Endothelial cell of umbilical vein (primary cell): ENCODE measurements at regions not wholly inside any gene's neighbourhood (a gene's known extent, or its start where the extent isn't known, plus 50 kb on each side); places are given as distances from the start of the nearest gene placed in this dataset.

Source experiments
- BruUV-seq: library from RNA; stranded (reverse); fragments of 400-500 nt; replicated peaks from 2 replicates; lab custom pipeline; 2021; lab: Mats Ljungman, UMichigan
- CTCF ChIA-PET: fragments of 300-600, 350-600 bp; sonication (Branson Sonifier 250); formaldehyde crosslinking; loops from one replicate; lab custom pipeline; 2021; ENCODE audit warnings: antibody characterized with exemption, inconsistent platforms; lab: Charles Lee
- POLR2A ChIA-PET: fragments of 300-600, 350-600 bp; sonication (Branson Sonifier 250); formaldehyde crosslinking; loops from one replicate; lab custom pipeline; 2021; ENCODE audit warnings: antibody characterized with exemption, inconsistent platforms; lab: Charles Lee
- DNase-seq: peaks from one replicate; pipeline ENCODE4 v3.0.0-alpha.2; 2011; ENCODE audit warnings: low read depth, low spot score
- FAIRE-seq: peaks from 2 replicates; lab custom pipeline; 2011; peaks lifted over from hg19 to GRCh38; lab: Jason Lieb, UNC
- H2AFZ ChIP-seq: 2 replicates; pipeline ENCODE4 v1.6.0; 2012; ENCODE audit warnings: low read depth, low read length, control low read depth, inconsistent platforms
- H3K27ac ChIP-seq: 2 replicates; pipeline ENCODE4 v1.5.1; 2011; ENCODE audit warnings: low read depth, mild to moderate bottlenecking, control low read depth, low read length, moderate library complexity; ENCODE audit not compliant: insufficient read depth
- H3K27me3 ChIP-seq, 2 experiments: 2 replicates each; pipeline versions ENCODE4 v1.6.0 to v1.6.1; 2011; ENCODE audit warnings: low read length in 2 of 2, mixed read lengths in 1 of 2; ENCODE audit not compliant: control insufficient read depth in 2 of 2, insufficient read depth in 2 of 2
- H3K36me3 ChIP-seq, 2 experiments: 2 replicates in 1 of 2; 3 replicates in 1 of 2; pipeline ENCODE4 v1.5.1; 2011; ENCODE audit warnings: low read length in 2 of 2, mild to moderate bottlenecking in 1 of 2, moderate library complexity in 1 of 2; ENCODE audit not compliant: control insufficient read depth in 2 of 2, insufficient read depth in 2 of 2; ENCODE audit errors: extremely low read depth in 1 of 2
- H3K4me1 ChIP-seq: 3 replicates; pipeline ENCODE4 v1.5.1; 2011; ENCODE audit warnings: mild to moderate bottlenecking, low read length; ENCODE audit not compliant: control insufficient read depth, insufficient read depth; ENCODE audit errors: extremely low read depth
- H3K4me2 ChIP-seq: 2 replicates; pipeline ENCODE4 v1.6.1; 2011; ENCODE audit warnings: low read length, control low read depth, mixed read lengths; ENCODE audit not compliant: insufficient read depth
- H3K4me3 ChIP-seq, 3 experiments: fragments of 200-600 bp in 1 of 3; sonication (generic), shearing (Covaris generic) in 1 of 3; replicated peaks in 1 of 3; 2 replicates each; pipeline ENCODE4 v1.5.1; 2011 to 2016; ENCODE audit warnings: control low read depth in 3 of 3, low read length in 3 of 3, mild to moderate bottlenecking in 2 of 3, inconsistent platforms in 1 of 3, low read depth in 1 of 3, moderate library complexity in 1 of 3; ENCODE audit not compliant: insufficient read depth in 1 of 3
- H3K79me2 ChIP-seq: 2 replicates; pipeline ENCODE4 v1.6.0; 2012; ENCODE audit warnings: low read length, inconsistent platforms; ENCODE audit not compliant: control insufficient read depth, insufficient read depth
- H3K9ac ChIP-seq: replicated peaks from 2 replicates; pipeline ENCODE3; 2011; ENCODE audit warnings: low read length, control low read depth; ENCODE audit not compliant: insufficient read depth; ENCODE audit errors: extremely low read depth
- H3K9me1 ChIP-seq: replicated peaks from 3 replicates; pipeline ENCODE4 v1.6.0; 2011; ENCODE audit warnings: mild to moderate bottlenecking, low read length; ENCODE audit not compliant: control insufficient read depth, insufficient read depth; ENCODE audit errors: extremely low read depth
- H3K9me3 ChIP-seq: replicated peaks from 2 replicates; pipeline ENCODE4 v1.5.1; 2012; ENCODE audit warnings: low read length, inconsistent platforms; ENCODE audit not compliant: control insufficient read depth, insufficient read depth
- H4K20me1 ChIP-seq: replicated peaks from 2 replicates; pipeline ENCODE3; 2011; ENCODE audit warnings: mild to moderate bottlenecking, low read length; ENCODE audit not compliant: control insufficient read depth, insufficient read depth; ENCODE audit errors: extremely low read depth
- CTCF ChIP-seq, 2 donors: IDR thresholded peaks; 1 replicate in 1 of 2; 2 replicates in 1 of 2; pipeline ENCODE4 v1.5.1; 2011; ENCODE audit warnings: low read length in 2 of 2, mild to moderate bottlenecking in 2 of 2, moderate library complexity in 2 of 2, control low read depth in 1 of 2, inconsistent platforms in 1 of 2, low read depth in 1 of 2; ENCODE audit not compliant: insufficient read depth in 1 of 2; ENCODE audit errors: extremely low read depth in 1 of 2
- EZH2 ChIP-seq: IDR thresholded peaks from 2 replicates; pipeline ENCODE4 v1.6.1; 2012; ENCODE audit warnings: borderline replicate concordance, low read depth, mild to moderate bottlenecking, moderate library complexity, low read length, inconsistent platforms; ENCODE audit not compliant: severe bottlenecking
- FOS ChIP-seq: IDR thresholded peaks from 2 replicates; pipeline ENCODE4 v1.6.1; 2011; ENCODE audit warnings: mild to moderate bottlenecking, low read length, moderate library complexity, borderline replicate concordance; ENCODE audit not compliant: insufficient read depth
- GATA2 ChIP-seq: IDR thresholded peaks from 2 replicates; pipeline ENCODE4 v1.7.0; 2011; ENCODE audit warnings: low read depth, mild to moderate bottlenecking, moderate library complexity, mixed read lengths, low read length; ENCODE audit not compliant: insufficient read length, insufficient read depth
- JUN ChIP-seq: IDR thresholded peaks from 2 replicates; pipeline ENCODE4 v1.6.1; 2011; ENCODE audit warnings: borderline replicate concordance, low read depth; ENCODE audit not compliant: insufficient read length, insufficient read depth
- MAX ChIP-seq: IDR thresholded peaks from 2 replicates; pipeline ENCODE4 v1.6.1; 2011; ENCODE audit not compliant: insufficient read depth, insufficient read length
- MYC ChIP-seq: IDR thresholded peaks from one replicate; pipeline ENCODE4 v1.6.1; 2011; ENCODE audit warnings: mild to moderate bottlenecking, low read depth, low read length
- POLR2A ChIP-seq: IDR thresholded peaks from 2 replicates; pipeline ENCODE4 v1.6.1; 2012; ENCODE audit warnings: low read depth, mild to moderate bottlenecking, control low read depth, low read length
- POLR2AphosphoS5 ChIP-seq: IDR thresholded peaks from 2 replicates; pipeline ENCODE4 v1.6.1; 2012; ENCODE audit warnings: low read depth, mild to moderate bottlenecking, control low read depth, low read length, moderate library complexity; ENCODE audit not compliant: insufficient read depth
- dilution Hi-C: fragments of 300-500 bp; cut with MboI; formaldehyde crosslinking; loops from one replicate; pipeline ENCODE4 v1.15.0; 2019; ENCODE audit warnings: low sequenced_read_pairs; ENCODE audit not compliant: extremely low pct_ligation_motif_present
- intact Hi-C: fragments of 100-400 bp; cut with micrococcal nuclease; formaldehyde crosslinking; loops from one replicate; pipeline ENCODE4 v1.10.0; 2022

GRCh38 chr11:70557742-70558485, 159.6 kb downstream of the CTTN start:
- H4K20me1 ChIP-seq: no peaks in the 10 kb centered on the region
- no peaks in the 10 kb centered on the region for H3K27me3 ChIP-seq
- TF ChIP-seq POLR2AphosphoS5 (no peak), MYC (no peak)
- dilution Hi-C loops (no loop called here), intact Hi-C loops (no loop called here)
- no peak for DNase-seq
- H2AFZ ChIP-seq: no peak overlapping the region
- BruUV-seq: no TSS peak
- no peaks in the 10 kb centered on the region for H3K9me1 ChIP-seq
- no peak overlapping the region for H3K9ac ChIP-seq
- no peak overlapping the region for H3K27ac ChIP-seq
- H3K36me3 ChIP-seq: no peaks in the 10 kb centered on the region
- POLR2A ChIA-PET: no interaction called here
- no peak overlapping the region for H3K4me2 ChIP-seq
- CTCF ChIA-PET: no interaction called here
- no peaks in the 10 kb centered on the region for H3K9me3 ChIP-seq
- no peak overlapping the region for H3K4me3 ChIP-seq
- no peak for FAIRE-seq
- H3K79me2 ChIP-seq: no peaks in the 10 kb centered on the region
- H3K4me1 ChIP-seq: no peaks in the 10 kb centered on the region

- H3K9me1 ChIP-seq: no peaks in the 10 kb centered on the region
- no peak overlapping the region for H3K9ac ChIP-seq
- H2AFZ ChIP-seq: no peak overlapping the region
- no peaks in the 10 kb centered on the region for H4K20me1 ChIP-seq
- dilution Hi-C loops (no loop called here), intact Hi-C loops (no loop called here)
- no peaks in the 10 kb centered on the region for H3K27me3 ChIP-seq
- H3K79me2 ChIP-seq: no peaks in the 10 kb centered on the region
- FAIRE-seq (no peak), DNase-seq (no peak)
- no peak overlapping the region for H3K27ac ChIP-seq
- TF ChIP-seq CTCF (IDR thresholded peaks at IDR 0.05; ENCODE audit: extremely low read depth in 1 of 2, insufficient read depth in 1 of 2, low read depth in 1 of 2, low read length in 2 of 2): no peak
- TF ChIP-seq MYC: no peak
- no peak for TF ChIP-seq GATA2
- TF ChIP-seq EZH2: no peak
- no peak for TF ChIP-seq JUN
- TF ChIP-seq MAX: no peak
- TF ChIP-seq FOS: no peak
- no peak for TF ChIP-seq POLR2AphosphoS5
- no peak for TF ChIP-seq POLR2A
- no peaks in the 10 kb centered on the region for H3K4me1 ChIP-seq
- CTCF ChIA-PET: no interaction called here
- H3K9me3 ChIP-seq: no peaks in the 10 kb centered on the region
- POLR2A ChIA-PET: no interaction called here
- H3K4me3 ChIP-seq: no peak overlapping the region
- no TSS peak for BruUV-seq
- no peaks in the 10 kb centered on the region for H3K36me3 ChIP-seq
- no peak overlapping the region for H3K4me2 ChIP-seq
Observed at GRCh38 chr11:70558681-70559080, 160.4 kb downstream of the CTTN start.
